Lower leg skin (tissue), 4 donors: ENCODE measurements at regions not wholly inside any gene's neighbourhood (a gene's known extent, or its start where the extent isn't known, plus 50 kb on each side); places are given as distances from the start of the nearest gene placed in this dataset.

ENCODE experiments used
- DNase-seq, 2 donors: peaks; one replicate each; pipeline ENCODE4 v3.0.0-alpha.2; 2019; ENCODE audit warnings: low spot score in 2 of 2
- H3K4me3 ChIP-seq: fragments of 200-600 bp; sonication (generic); 2 replicates; pipeline ENCODE4 v1.5.1; 2017; ENCODE audit warnings: mild to moderate bottlenecking, low read depth; ENCODE audit not compliant: poor library complexity, severe bottlenecking
- POLR2A ChIP-seq, 2 donors: fragments of 450-650 bp; IDR thresholded peaks; one replicate each; pipeline ENCODE4 v1.6.1; 2016 to 2017; ENCODE audit warnings: antibody characterized with exemption in 2 of 2, mild to moderate bottlenecking in 1 of 2, moderate library complexity in 1 of 2
- WGBS, 2 donors: methylation state at CpG; one replicate each; pipeline ENCODE4 v1.1.5; 2018; 5-methylcytosine and 5-hydroxymethylcytosine counted together
- intact Hi-C: fragments of 100-400 bp; cut with DNase I; formaldehyde crosslinking; loops from one replicate; pipeline ENCODE4 v1.15.0; 2023; ENCODE audit warnings: low total_unique reads
- TF ChIP-seq, protein P1 (sequence below), 3 donors: fragments of 450-650 bp; IDR thresholded peaks; one replicate each; pipeline ENCODE4 v1.5.1; 2016; ENCODE audit warnings: antibody characterized with exemption in 3 of 3, mild to moderate bottlenecking in 3 of 3, moderate library complexity in 2 of 3

GRCh38 chr6:122223251-122223650 lies 176.2 kb upstream of the HSF2 start:
- WGBS, 2 donors: 65 to 83% methylated on average over 1 of the region's 1 CpG
- no peak overlapping the region for H3K4me3 ChIP-seq
- intact Hi-C loops: no loop called here
- TF ChIP-seq POLR2A (IDR thresholded peaks at IDR 0.05): no peak
- TF ChIP-seq, protein P1, sequence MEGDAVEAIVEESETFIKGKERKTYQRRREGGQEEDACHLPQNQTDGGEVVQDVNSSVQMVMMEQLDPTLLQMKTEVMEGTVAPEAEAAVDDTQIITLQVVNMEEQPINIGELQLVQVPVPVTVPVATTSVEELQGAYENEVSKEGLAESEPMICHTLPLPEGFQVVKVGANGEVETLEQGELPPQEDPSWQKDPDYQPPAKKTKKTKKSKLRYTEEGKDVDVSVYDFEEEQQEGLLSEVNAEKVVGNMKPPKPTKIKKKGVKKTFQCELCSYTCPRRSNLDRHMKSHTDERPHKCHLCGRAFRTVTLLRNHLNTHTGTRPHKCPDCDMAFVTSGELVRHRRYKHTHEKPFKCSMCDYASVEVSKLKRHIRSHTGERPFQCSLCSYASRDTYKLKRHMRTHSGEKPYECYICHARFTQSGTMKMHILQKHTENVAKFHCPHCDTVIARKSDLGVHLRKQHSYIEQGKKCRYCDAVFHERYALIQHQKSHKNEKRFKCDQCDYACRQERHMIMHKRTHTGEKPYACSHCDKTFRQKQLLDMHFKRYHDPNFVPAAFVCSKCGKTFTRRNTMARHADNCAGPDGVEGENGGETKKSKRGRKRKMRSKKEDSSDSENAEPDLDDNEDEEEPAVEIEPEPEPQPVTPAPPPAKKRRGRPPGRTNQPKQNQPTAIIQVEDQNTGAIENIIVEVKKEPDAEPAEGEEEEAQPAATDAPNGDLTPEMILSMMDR (IDR thresholded peaks at IDR 0.05): no peak
- DNase-seq: no peak

DNA sequence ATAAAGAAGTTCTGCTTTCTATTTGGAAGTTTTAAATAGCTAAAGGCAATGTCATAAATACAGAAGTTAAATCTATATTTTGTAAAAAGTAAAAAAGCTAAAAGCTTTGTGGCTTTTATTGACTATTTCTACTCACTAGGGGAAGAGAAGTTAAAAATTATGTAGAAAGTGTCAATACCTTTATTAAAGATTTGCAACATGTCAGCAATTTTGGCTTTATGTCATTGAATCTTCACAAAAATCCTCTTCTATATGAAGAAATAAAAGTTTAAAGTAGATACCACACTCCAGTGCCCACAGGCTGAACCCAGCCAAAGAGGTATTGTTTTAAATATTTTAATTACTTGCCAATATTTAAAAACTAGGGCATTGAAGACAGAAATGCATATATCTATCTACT lies 160.6 kb upstream of the HSF2 start:
- H3K4me3 ChIP-seq: no peak overlapping the region
- DNase-seq: no peak
- no peak for TF ChIP-seq POLR2A (IDR thresholded peaks at IDR 0.05)
- intact Hi-C loops: no loop called here

GRCh38 chr6:122246906-122247658 lies 152.4 kb upstream of the HSF2 start:
- no peak for DNase-seq
- 85 to 90% methylated on average over 5 of the region's 5 CpGs for WGBS, 2 donors
- no peak for TF ChIP-seq POLR2A (IDR thresholded peaks at IDR 0.05)
- TF ChIP-seq, protein P1 (IDR thresholded peaks at IDR 0.05): no peak
- intact Hi-C loops: no loop called here
- no peak overlapping the region for H3K4me3 ChIP-seq

DNA sequence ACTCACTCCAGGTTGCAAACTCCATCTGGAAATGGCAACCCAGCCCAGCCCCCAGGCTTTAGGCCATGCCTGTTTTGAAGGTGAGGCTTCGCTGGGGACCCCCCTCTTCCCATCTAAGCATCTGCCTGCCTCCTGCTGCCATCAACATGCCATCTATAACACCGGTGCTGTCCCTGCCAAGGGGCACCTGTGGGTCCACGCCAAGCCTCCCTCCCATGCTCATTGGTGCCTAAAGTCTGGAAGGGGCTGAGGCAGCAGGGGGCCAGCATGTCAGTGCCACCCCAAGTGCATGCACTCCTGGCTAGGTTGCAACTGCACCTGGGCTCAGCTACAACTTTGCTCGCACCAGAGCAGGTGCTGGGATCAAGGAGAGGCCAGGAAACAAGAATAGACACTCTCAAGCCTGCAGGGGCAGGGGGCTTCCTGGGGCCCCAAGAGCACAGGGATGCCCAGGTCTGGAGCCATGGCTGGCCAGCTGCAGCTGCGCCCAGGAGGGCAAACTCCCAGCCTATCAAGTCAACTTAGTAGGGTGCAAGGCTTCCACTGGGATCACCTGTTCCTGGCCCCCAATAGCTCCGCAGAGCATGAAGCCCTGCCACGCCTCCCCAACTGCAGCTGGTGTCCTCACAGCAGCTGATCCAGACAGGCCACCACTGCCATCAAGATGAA lies 151.3 kb upstream of the HSF2 start:
- WGBS, 2 donors: 79 to 91% methylated on average over 5 to 7 of the region's 7 CpGs
- no peak overlapping the region for H3K4me3 ChIP-seq
- intact Hi-C loops: no loop called here
- DNase-seq: no peak
- TF ChIP-seq, protein P1 (IDR thresholded peaks at IDR 0.05): no peak
- TF ChIP-seq POLR2A (IDR thresholded peaks at IDR 0.05): no peak

DNA sequence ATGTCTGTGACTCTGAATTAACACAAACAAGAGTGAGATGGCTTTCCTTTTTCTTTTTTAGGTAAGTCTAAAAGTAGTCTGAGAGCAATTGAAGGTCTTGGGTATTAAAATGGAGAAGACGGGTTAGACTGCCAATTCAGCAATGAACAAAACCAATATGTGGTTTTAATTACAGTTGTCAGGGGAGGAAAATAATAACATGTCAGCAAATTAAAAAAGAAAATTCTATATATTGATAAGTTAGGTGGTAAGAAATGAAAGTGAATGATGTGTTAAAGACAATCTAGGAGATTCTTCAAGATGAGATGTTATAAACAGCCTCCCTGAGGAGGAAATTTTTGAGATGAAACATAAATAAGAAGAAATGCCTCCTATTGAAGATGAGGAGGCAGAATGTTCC lies 150.6 kb upstream of the HSF2 start:
- DNase-seq: no peak
- intact Hi-C loops: no loop called here
- no peak overlapping the region for H3K4me3 ChIP-seq
- TF ChIP-seq, protein P1 (IDR thresholded peaks at IDR 0.05): no peak
- TF ChIP-seq POLR2A (IDR thresholded peaks at IDR 0.05): no peak
- 46 to 58% methylated on average over 1 of the region's 1 CpG for WGBS, 2 donors

DNA sequence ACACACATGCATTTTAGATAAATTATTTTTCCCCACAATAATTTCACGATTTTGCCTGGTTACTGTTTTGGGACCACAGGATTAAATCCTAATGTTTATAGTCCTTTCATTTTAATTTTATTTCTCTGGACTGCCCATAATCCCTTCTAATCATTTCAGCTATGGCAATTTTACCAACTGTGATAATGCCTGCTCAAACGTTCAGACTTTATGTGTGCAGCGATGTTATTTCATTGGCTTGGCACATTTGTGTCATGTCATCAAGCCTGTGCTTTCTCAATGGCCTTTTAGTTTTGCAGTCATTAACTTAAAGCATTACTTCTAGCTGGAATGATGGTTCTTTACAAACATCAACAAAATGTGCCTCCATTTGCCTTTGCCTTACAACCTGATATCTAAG lies 140.6 kb upstream of the HSF2 start:
- TF ChIP-seq, protein P1 (IDR thresholded peaks at IDR 0.05): no peak
- no peak for TF ChIP-seq POLR2A (IDR thresholded peaks at IDR 0.05)
- intact Hi-C loops: loop anchor here (5.0 kb wide), 1 partner anchor 992 kb away; no protein-coding TSS in a partner anchor
- DNase-seq: no peak
- H3K4me3 ChIP-seq: no peak overlapping the region
- 83 to 85% methylated on average over 3 of the region's 3 CpGs for WGBS, 2 donors
